Right lobe of liver (tissue), 6 donors: ENCODE measurements at regions not wholly inside any gene's neighbourhood (a gene's known extent, or its start where the extent isn't known, plus 50 kb on each side); places are given as distances from the start of the nearest gene placed in this dataset.

Experiments used
- ATAC-seq, 4 donors: fragments of 200-7000 bp; cut with Tn5 transposase; one replicate each; pipeline ENCODE4 v1.9.1; 2020; ENCODE audit warnings: mild to moderate bottlenecking in 4 of 4, moderate library complexity in 4 of 4
- DNase-seq, 3 donors: peaks; one replicate each; pipeline ENCODE4 v3.0.0-alpha.2; 2020
- H3K27ac ChIP-seq, 3 donors: fragments of 200-600 bp; one replicate each; pipeline ENCODE4 v1.8.0; 2022
- H3K27me3 ChIP-seq, 2 donors: fragments of 200-600 bp; one replicate each; pipeline ENCODE4 v1.8.0; 2022
- H3K36me3 ChIP-seq, 4 donors: fragments of 200-600 bp; sonication (generic) in 1 of 4; one replicate each; pipeline versions ENCODE4 v1.5.1 to v1.8.0; 2017 to 2022; ENCODE audit warnings: control low read depth in 1 of 4
- H3K4me1 ChIP-seq, 4 donors: fragments of 200-600 bp; sonication (generic) in 1 of 4; one replicate each; pipeline versions ENCODE4 v1.5.1 to v1.8.0; 2017 to 2022; ENCODE audit warnings: control low read depth in 1 of 4
- H3K4me3 ChIP-seq, 3 donors: fragments of 200-600 bp; one replicate each; pipeline ENCODE4 v1.8.0; 2022
- H3K9me3 ChIP-seq, 4 donors: fragments of 200-600 bp; sonication (generic) in 1 of 4; one replicate each; pipeline versions ENCODE4 v1.5.1 to v1.8.0; 2017 to 2022; ENCODE audit warnings: control low read depth in 1 of 4
- CTCF ChIP-seq, 4 donors: fragments of 200-600 bp in 3 of 4; fragments of 450-650 bp in 1 of 4; IDR thresholded peaks; one replicate each; pipeline versions ENCODE4 v1.5.1 to v1.8.0; 2016 to 2022; ENCODE audit warnings: antibody characterized with exemption in 4 of 4, mild to moderate bottlenecking in 2 of 4
- POLR2A ChIP-seq: fragments of 450-650 bp; IDR thresholded peaks from one replicate; pipeline ENCODE4 v1.6.1; 2017; ENCODE audit warnings: antibody characterized with exemption, mild to moderate bottlenecking
- WGBS: methylation state at CpG from one replicate; pipeline ENCODE4 v1.1.6; 2018; ENCODE audit warnings: low coverage, low lambda C conversion rate; ENCODE audit not compliant: insufficient coverage; ENCODE audit errors: missing lambda C conversion rate; 5-methylcytosine and 5-hydroxymethylcytosine counted together
- intact Hi-C, 2 donors: fragments of 100-400 bp; cut with DNase I; formaldehyde crosslinking; loops; one replicate each; pipeline versions ENCODE4 v1.11.2 to v1.14.1; 2022
- donor health status: DM: no; HTN: yes; CAD: no.
- donor health status: DM: no; HTN: no; CAD: no.
- donor health status: DM: no; HTN: no; CAD: no.
- donor health status: DM: no; HTN: yes; CAD: no.
- donor health status: DM: no; HTN: yes; CAD: no.

GRCh38 chr16:48810436-48810802 lies 200.4 kb upstream of the N4BP1 start:
- H3K9me3 ChIP-seq = no peaks in the 10 kb centered on the region
- no peaks in the 10 kb centered on the region for H3K36me3 ChIP-seq
- WGBS = 36% methylated on average over 6 of the region's 29 CpGs
- TF ChIP-seq CTCF (IDR thresholded peaks at IDR 0.05) (no peak), POLR2A (no peak)
- H3K4me1 ChIP-seq = peaks cover 0 to 4% (median 0%) of the 10 kb centered on the region in 4 donors
- peak in 1 of 4 donors; percentile 16 for ATAC-seq
- H3K27ac ChIP-seq = no peak overlapping the region
- H3K4me3 ChIP-seq = peak overlapping the region in 1 of 3 donors; percentile 21
- intact Hi-C loops = no loop called here
- peaks cover 0 to 4% of the 10 kb centered on the region in 2 donors for H3K27me3 ChIP-seq
- DNase-seq = no peak

GRCh38 chr16:48790151-48790550 lies 180.2 kb upstream of the N4BP1 start:
- WGBS = 36% methylated on average over 2 of the region's 2 CpGs

GRCh38 chr16:48788475-48788874 lies 178.5 kb upstream of the N4BP1 start:
- 35% methylated on average over 3 of the region's 3 CpGs for WGBS
- ATAC-seq = peak in 1 of 4 donors; percentile 65

More at GRCh38 chr16:48790151-48790550, 180.2 kb upstream of the N4BP1 start:
- Histone ChIP-seq H3K4me3 (no peak overlapping the region), H3K36me3 (no peaks in the 10 kb centered on the region), H3K27me3 (no peaks in the 10 kb centered on the region), H3K27ac (no peak overlapping the region), H3K9me3 (no peaks in the 10 kb centered on the region), H3K4me1 (no peaks in the 10 kb centered on the region)
- DNase-seq (no peak), ATAC-seq (no peak)
- intact Hi-C loops = no loop called here
- TF ChIP-seq POLR2A = no peak
- no peak for TF ChIP-seq CTCF (IDR thresholded peaks at IDR 0.05)

GRCh38 chr16:48745541-48745940 lies 135.6 kb upstream of the N4BP1 start:
- DNase-seq = no peak
- intact Hi-C loops = no loop called here
- Histone ChIP-seq H3K4me1 (no peaks in the 10 kb centered on the region), H3K27ac (no peak overlapping the region), H3K9me3 (no peaks in the 10 kb centered on the region), H3K27me3 (no peaks in the 10 kb centered on the region), H3K36me3 (no peaks in the 10 kb centered on the region), H3K4me3 (no peak overlapping the region)
- ATAC-seq = no peak
- 43% methylated on average over 4 of the region's 4 CpGs for WGBS
- TF ChIP-seq POLR2A (no peak), CTCF (IDR thresholded peaks at IDR 0.05) (no peak)

More at GRCh38 chr16:48788475-48788874, 178.5 kb upstream of the N4BP1 start:
- DNase-seq = no peak
- Histone ChIP-seq H3K9me3 (no peaks in the 10 kb centered on the region), H3K4me3 (no peak overlapping the region), H3K27ac (no peak overlapping the region), H3K27me3 (no peaks in the 10 kb centered on the region), H3K4me1 (no peaks in the 10 kb centered on the region), H3K36me3 (no peaks in the 10 kb centered on the region)
- intact Hi-C loops = no loop called here
- TF ChIP-seq CTCF (IDR thresholded peaks at IDR 0.05) = no peak
- no peak for TF ChIP-seq POLR2A

- WGBS = 45% methylated on average over 6 of the region's 6 CpGs
- Histone ChIP-seq H3K27ac (no peak overlapping the region), H3K36me3 (no peaks in the 10 kb centered on the region), H3K9me3 (no peaks in the 10 kb centered on the region), H3K4me1 (no peaks in the 10 kb centered on the region), H3K27me3 (no peaks in the 10 kb centered on the region), H3K4me3 (no peak overlapping the region)
- no peak for TF ChIP-seq CTCF (IDR thresholded peaks at IDR 0.05)
- TF ChIP-seq POLR2A = no peak
- no peak for DNase-seq
- intact Hi-C loops = no loop called here
- no peak for ATAC-seq
These were observed 131.0 kb upstream of the N4BP1 start for GRCh38 chr16:48740964-48741363.
